Endothelial cell of umbilical vein (primary cell): ENCODE measurements at regions not wholly inside any gene's neighbourhood (a gene's known extent, or its start where the extent isn't known, plus 50 kb on each side); places are given as distances from the start of the nearest gene placed in this dataset.

Experiments used
- BruUV-seq: library from RNA; stranded (reverse); fragments of 400-500 nt; replicated peaks from 2 replicates; lab custom pipeline; 2021; lab: Mats Ljungman, UMichigan
- CTCF ChIA-PET: fragments of 300-600, 350-600 bp; sonication (Branson Sonifier 250); formaldehyde crosslinking; loops from one replicate; lab custom pipeline; 2021; ENCODE audit warnings: antibody characterized with exemption, inconsistent platforms; lab: Charles Lee
- POLR2A ChIA-PET: fragments of 300-600, 350-600 bp; sonication (Branson Sonifier 250); formaldehyde crosslinking; loops from one replicate; lab custom pipeline; 2021; ENCODE audit warnings: antibody characterized with exemption, inconsistent platforms; lab: Charles Lee
- DNase-seq: peaks from one replicate; pipeline ENCODE4 v3.0.0-alpha.2; 2011; ENCODE audit warnings: low read depth, low spot score
- FAIRE-seq: peaks from 2 replicates; lab custom pipeline; 2011; peaks lifted over from hg19 to GRCh38; lab: Jason Lieb, UNC
- H2AFZ ChIP-seq: 2 replicates; pipeline ENCODE4 v1.6.0; 2012; ENCODE audit warnings: low read depth, low read length, control low read depth, inconsistent platforms
- H3K27ac ChIP-seq: 2 replicates; pipeline ENCODE4 v1.5.1; 2011; ENCODE audit warnings: low read depth, mild to moderate bottlenecking, control low read depth, low read length, moderate library complexity; ENCODE audit not compliant: insufficient read depth
- H3K27me3 ChIP-seq, 2 experiments: 2 replicates each; pipeline versions ENCODE4 v1.6.0 to v1.6.1; 2011; ENCODE audit warnings: low read length in 2 of 2, mixed read lengths in 1 of 2; ENCODE audit not compliant: control insufficient read depth in 2 of 2, insufficient read depth in 2 of 2
- H3K36me3 ChIP-seq, 2 experiments: 2 replicates in 1 of 2; 3 replicates in 1 of 2; pipeline ENCODE4 v1.5.1; 2011; ENCODE audit warnings: low read length in 2 of 2, mild to moderate bottlenecking in 1 of 2, moderate library complexity in 1 of 2; ENCODE audit not compliant: control insufficient read depth in 2 of 2, insufficient read depth in 2 of 2; ENCODE audit errors: extremely low read depth in 1 of 2
- H3K4me1 ChIP-seq: 3 replicates; pipeline ENCODE4 v1.5.1; 2011; ENCODE audit warnings: mild to moderate bottlenecking, low read length; ENCODE audit not compliant: control insufficient read depth, insufficient read depth; ENCODE audit errors: extremely low read depth
- H3K4me2 ChIP-seq: 2 replicates; pipeline ENCODE4 v1.6.1; 2011; ENCODE audit warnings: low read length, control low read depth, mixed read lengths; ENCODE audit not compliant: insufficient read depth
- H3K4me3 ChIP-seq, 3 experiments: fragments of 200-600 bp in 1 of 3; sonication (generic), shearing (Covaris generic) in 1 of 3; replicated peaks in 1 of 3; 2 replicates each; pipeline ENCODE4 v1.5.1; 2011 to 2016; ENCODE audit warnings: control low read depth in 3 of 3, low read length in 3 of 3, mild to moderate bottlenecking in 2 of 3, inconsistent platforms in 1 of 3, low read depth in 1 of 3, moderate library complexity in 1 of 3; ENCODE audit not compliant: insufficient read depth in 1 of 3
- H3K79me2 ChIP-seq: 2 replicates; pipeline ENCODE4 v1.6.0; 2012; ENCODE audit warnings: low read length, inconsistent platforms; ENCODE audit not compliant: control insufficient read depth, insufficient read depth
- H3K9ac ChIP-seq: replicated peaks from 2 replicates; pipeline ENCODE3; 2011; ENCODE audit warnings: low read length, control low read depth; ENCODE audit not compliant: insufficient read depth; ENCODE audit errors: extremely low read depth
- H3K9me1 ChIP-seq: replicated peaks from 3 replicates; pipeline ENCODE4 v1.6.0; 2011; ENCODE audit warnings: mild to moderate bottlenecking, low read length; ENCODE audit not compliant: control insufficient read depth, insufficient read depth; ENCODE audit errors: extremely low read depth
- H3K9me3 ChIP-seq: replicated peaks from 2 replicates; pipeline ENCODE4 v1.5.1; 2012; ENCODE audit warnings: low read length, inconsistent platforms; ENCODE audit not compliant: control insufficient read depth, insufficient read depth
- H4K20me1 ChIP-seq: replicated peaks from 2 replicates; pipeline ENCODE3; 2011; ENCODE audit warnings: mild to moderate bottlenecking, low read length; ENCODE audit not compliant: control insufficient read depth, insufficient read depth; ENCODE audit errors: extremely low read depth
- EZH2 ChIP-seq: IDR thresholded peaks from 2 replicates; pipeline ENCODE4 v1.6.1; 2012; ENCODE audit warnings: borderline replicate concordance, low read depth, mild to moderate bottlenecking, moderate library complexity, low read length, inconsistent platforms; ENCODE audit not compliant: severe bottlenecking
- FOS ChIP-seq: IDR thresholded peaks from 2 replicates; pipeline ENCODE4 v1.6.1; 2011; ENCODE audit warnings: mild to moderate bottlenecking, low read length, moderate library complexity, borderline replicate concordance; ENCODE audit not compliant: insufficient read depth
- GATA2 ChIP-seq: IDR thresholded peaks from 2 replicates; pipeline ENCODE4 v1.7.0; 2011; ENCODE audit warnings: low read depth, mild to moderate bottlenecking, moderate library complexity, mixed read lengths, low read length; ENCODE audit not compliant: insufficient read length, insufficient read depth
- JUN ChIP-seq: IDR thresholded peaks from 2 replicates; pipeline ENCODE4 v1.6.1; 2011; ENCODE audit warnings: borderline replicate concordance, low read depth; ENCODE audit not compliant: insufficient read length, insufficient read depth
- MYC ChIP-seq: IDR thresholded peaks from one replicate; pipeline ENCODE4 v1.6.1; 2011; ENCODE audit warnings: mild to moderate bottlenecking, low read depth, low read length
- POLR2A ChIP-seq: IDR thresholded peaks from 2 replicates; pipeline ENCODE4 v1.6.1; 2012; ENCODE audit warnings: low read depth, mild to moderate bottlenecking, control low read depth, low read length
- POLR2AphosphoS5 ChIP-seq: IDR thresholded peaks from 2 replicates; pipeline ENCODE4 v1.6.1; 2012; ENCODE audit warnings: low read depth, mild to moderate bottlenecking, control low read depth, low read length, moderate library complexity; ENCODE audit not compliant: insufficient read depth
- dilution Hi-C: fragments of 300-500 bp; cut with MboI; formaldehyde crosslinking; loops from one replicate; pipeline ENCODE4 v1.15.0; 2019; ENCODE audit warnings: low sequenced_read_pairs; ENCODE audit not compliant: extremely low pct_ligation_motif_present
- intact Hi-C: fragments of 100-400 bp; cut with micrococcal nuclease; formaldehyde crosslinking; loops from one replicate; pipeline ENCODE4 v1.10.0; 2022
- TF ChIP-seq, protein P1 (sequence below): IDR thresholded peaks from 2 replicates; pipeline ENCODE4 v1.6.1; 2011; ENCODE audit not compliant: insufficient read depth, insufficient read length
- TF ChIP-seq, protein P2 (sequence below), 2 donors: IDR thresholded peaks; 1 replicate in 1 of 2; 2 replicates in 1 of 2; pipeline ENCODE4 v1.5.1; 2011; ENCODE audit warnings: low read length in 2 of 2, mild to moderate bottlenecking in 2 of 2, moderate library complexity in 2 of 2, control low read depth in 1 of 2, inconsistent platforms in 1 of 2, low read depth in 1 of 2; ENCODE audit not compliant: insufficient read depth in 1 of 2; ENCODE audit errors: extremely low read depth in 1 of 2

DNA sequence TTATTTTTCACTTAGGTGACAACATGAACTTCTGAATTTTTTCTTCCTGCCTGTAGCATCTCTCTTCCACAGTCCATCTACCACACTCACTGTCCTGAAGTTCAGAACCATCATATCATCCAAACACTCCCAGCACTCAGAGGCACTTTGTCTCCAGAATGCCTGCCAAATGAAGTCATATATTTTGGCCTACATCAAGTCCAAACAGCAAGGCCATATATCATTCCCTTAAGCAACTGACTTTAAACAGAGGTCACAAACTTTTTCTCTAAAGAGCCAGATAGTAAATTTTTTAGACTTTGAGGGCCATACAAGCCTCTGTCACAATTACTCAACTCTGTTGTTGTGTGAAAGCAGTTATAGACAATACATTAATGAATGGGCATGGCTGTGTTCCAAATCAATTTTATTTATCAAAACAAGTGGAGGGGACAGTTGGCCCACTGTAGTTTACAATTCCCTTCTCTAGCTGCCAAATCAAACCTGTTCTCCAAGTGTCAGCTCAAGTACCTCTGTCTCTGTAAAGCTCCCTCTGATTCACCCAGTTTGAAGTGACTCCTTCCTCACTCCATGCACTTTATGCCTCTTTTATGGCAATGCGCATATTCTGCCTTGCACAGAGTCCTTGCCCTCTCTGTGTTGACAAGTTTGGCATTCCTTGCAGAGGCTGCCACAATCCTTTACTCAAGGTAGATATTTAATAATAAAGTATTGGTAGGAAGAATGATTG lies 305.7 kb downstream of the FZD1 start:
- FAIRE-seq (no peak), DNase-seq (no peak)
- intact Hi-C loops (no loop called here), dilution Hi-C loops (no loop called here)
- Histone ChIP-seq H3K9ac (no peak overlapping the region), H3K4me2 (no peak overlapping the region), H4K20me1 (no peaks in the 10 kb centered on the region), H3K27me3 (no peaks in the 10 kb centered on the region), H3K36me3 (no peaks in the 10 kb centered on the region), H3K27ac (no peak overlapping the region), H3K9me3 (no peaks in the 10 kb centered on the region), H3K4me3 (no peak overlapping the region), H3K79me2 (no peaks in the 10 kb centered on the region), H3K4me1 (no peaks in the 10 kb centered on the region), H3K9me1 (no peaks in the 10 kb centered on the region), H2AFZ (no peak overlapping the region)
- no peak for TF ChIP-seq EZH2
- TF ChIP-seq FOS = no peak
- TF ChIP-seq JUN = no peak
- no peak for TF ChIP-seq GATA2
- TF ChIP-seq POLR2A = no peak
- TF ChIP-seq POLR2AphosphoS5 = no peak
- TF ChIP-seq, protein P1, sequence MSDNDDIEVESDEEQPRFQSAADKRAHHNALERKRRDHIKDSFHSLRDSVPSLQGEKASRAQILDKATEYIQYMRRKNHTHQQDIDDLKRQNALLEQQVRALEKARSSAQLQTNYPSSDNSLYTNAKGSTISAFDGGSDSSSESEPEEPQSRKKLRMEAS = no peak
- TF ChIP-seq, protein P2, sequence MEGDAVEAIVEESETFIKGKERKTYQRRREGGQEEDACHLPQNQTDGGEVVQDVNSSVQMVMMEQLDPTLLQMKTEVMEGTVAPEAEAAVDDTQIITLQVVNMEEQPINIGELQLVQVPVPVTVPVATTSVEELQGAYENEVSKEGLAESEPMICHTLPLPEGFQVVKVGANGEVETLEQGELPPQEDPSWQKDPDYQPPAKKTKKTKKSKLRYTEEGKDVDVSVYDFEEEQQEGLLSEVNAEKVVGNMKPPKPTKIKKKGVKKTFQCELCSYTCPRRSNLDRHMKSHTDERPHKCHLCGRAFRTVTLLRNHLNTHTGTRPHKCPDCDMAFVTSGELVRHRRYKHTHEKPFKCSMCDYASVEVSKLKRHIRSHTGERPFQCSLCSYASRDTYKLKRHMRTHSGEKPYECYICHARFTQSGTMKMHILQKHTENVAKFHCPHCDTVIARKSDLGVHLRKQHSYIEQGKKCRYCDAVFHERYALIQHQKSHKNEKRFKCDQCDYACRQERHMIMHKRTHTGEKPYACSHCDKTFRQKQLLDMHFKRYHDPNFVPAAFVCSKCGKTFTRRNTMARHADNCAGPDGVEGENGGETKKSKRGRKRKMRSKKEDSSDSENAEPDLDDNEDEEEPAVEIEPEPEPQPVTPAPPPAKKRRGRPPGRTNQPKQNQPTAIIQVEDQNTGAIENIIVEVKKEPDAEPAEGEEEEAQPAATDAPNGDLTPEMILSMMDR (IDR thresholded peaks at IDR 0.05; ENCODE audit: extremely low read depth in 1 of 2, insufficient read depth in 1 of 2, low read depth in 1 of 2, low read length in 2 of 2) = no peak
- TF ChIP-seq MYC = no peak
- no TSS peak for BruUV-seq
- ChIA-PET POLR2A (no interaction called here), CTCF (interaction anchor here (1.6 kb wide), 1 partner anchor 282 kb away, joined by 4 read pairs; no protein-coding TSS in a partner anchor)
